HEK293T (cell line): ENCODE measurements at regions not wholly inside any gene's neighbourhood (a gene's known extent, or its start where the extent isn't known, plus 50 kb on each side); places are given as distances from the start of the nearest gene placed in this dataset.

ENCODE experiments used
- FOXM1 ChIP-seq: fragments of 450-650 bp; IDR thresholded peaks from 2 replicates; pipeline ENCODE4 v1.6.1; 2017; ENCODE audit warnings: mild to moderate bottlenecking, borderline replicate concordance
- SUZ12 ChIP-seq: fragments of 450-650 bp; IDR thresholded peaks from 2 replicates; pipeline ENCODE4 v1.6.1; 2016; ENCODE audit warnings: mild to moderate bottlenecking

DNA sequence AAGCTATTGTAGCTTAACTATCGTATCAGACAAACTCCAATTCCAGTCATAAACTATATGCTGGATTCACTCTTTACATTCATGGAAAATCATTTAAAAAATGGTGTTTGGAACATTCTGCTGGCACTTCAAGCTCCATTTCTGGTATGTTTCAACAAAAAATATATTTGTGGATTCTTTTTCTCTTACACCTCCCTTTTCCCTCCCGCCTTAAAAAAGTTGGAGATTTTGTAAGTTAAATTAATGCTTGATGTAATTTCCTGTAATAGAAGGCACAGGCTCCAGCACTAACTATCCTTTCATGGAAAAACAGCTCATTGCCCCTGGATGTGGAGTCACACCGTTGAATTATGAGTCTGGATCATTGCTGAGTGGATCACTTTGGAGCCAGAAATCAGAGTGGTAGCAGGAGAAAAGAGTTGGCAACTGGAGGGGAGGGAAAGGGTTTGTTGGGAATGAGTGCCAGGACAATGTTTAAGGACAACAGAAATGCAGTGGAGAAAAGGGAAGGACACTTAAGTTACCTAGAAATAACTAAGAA is 102.8 kb downstream of the ICOS start:
- TF ChIP-seq FOXM1 (no peak), SUZ12 (no peak)
